ENCODE measurements at regions not wholly inside any gene's neighbourhood (a gene's known extent, or its start where the extent isn't known, plus 50 kb on each side); places are given as distances from the start of the nearest gene placed in this dataset.

GRCh38 chr14:85088192-85088591, 441.8 kb upstream of the FLRT2 start:
- TF ChIP-seq, protein P1, sequence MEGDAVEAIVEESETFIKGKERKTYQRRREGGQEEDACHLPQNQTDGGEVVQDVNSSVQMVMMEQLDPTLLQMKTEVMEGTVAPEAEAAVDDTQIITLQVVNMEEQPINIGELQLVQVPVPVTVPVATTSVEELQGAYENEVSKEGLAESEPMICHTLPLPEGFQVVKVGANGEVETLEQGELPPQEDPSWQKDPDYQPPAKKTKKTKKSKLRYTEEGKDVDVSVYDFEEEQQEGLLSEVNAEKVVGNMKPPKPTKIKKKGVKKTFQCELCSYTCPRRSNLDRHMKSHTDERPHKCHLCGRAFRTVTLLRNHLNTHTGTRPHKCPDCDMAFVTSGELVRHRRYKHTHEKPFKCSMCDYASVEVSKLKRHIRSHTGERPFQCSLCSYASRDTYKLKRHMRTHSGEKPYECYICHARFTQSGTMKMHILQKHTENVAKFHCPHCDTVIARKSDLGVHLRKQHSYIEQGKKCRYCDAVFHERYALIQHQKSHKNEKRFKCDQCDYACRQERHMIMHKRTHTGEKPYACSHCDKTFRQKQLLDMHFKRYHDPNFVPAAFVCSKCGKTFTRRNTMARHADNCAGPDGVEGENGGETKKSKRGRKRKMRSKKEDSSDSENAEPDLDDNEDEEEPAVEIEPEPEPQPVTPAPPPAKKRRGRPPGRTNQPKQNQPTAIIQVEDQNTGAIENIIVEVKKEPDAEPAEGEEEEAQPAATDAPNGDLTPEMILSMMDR (IDR thresholded peaks at IDR 0.05), result no peak
- TF ChIP-seq POLR2A (IDR thresholded peaks at IDR 0.05), result no peak
